ENCODE measurements at regions not wholly inside any gene's neighbourhood (a gene's known extent, or its start where the extent isn't known, plus 50 kb on each side); places are given as distances from the start of the nearest gene placed in this dataset.

DNA sequence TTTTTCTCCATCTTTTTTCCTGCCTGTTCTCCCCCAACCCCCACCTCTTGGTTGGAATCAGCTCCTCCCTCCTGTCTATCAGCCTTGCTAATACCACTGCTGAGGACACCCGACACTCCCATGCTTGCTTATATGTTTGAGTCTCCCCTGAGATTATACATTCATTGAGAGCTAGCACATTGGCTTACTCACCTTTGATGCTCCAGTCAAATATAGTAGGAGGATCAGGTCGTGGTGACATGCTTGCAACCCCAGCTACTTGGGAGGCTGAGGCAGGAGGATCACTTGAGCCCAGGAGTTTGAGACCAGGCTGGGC, 91.5 kb upstream of the CCBE1 start:
- Histone ChIP-seq H3K27ac (no peak overlapping the region), H3K36me3 (ENCODE audit: insufficient read depth) (no peaks in the 10 kb centered on the region), H3K4me1 (ENCODE audit: low read depth, poor library complexity, severe bottlenecking) (no peaks in the 10 kb centered on the region), H3K79me2 (ENCODE audit: insufficient read depth, low read depth) (no peaks in the 10 kb centered on the region), H3K27me3 (ENCODE audit: insufficient read depth, low read depth) (no peaks in the 10 kb centered on the region), H3K4me2 (no peak overlapping the region), H2AFZ (ENCODE audit: low read depth) (no peak overlapping the region), H4K20me1 (ENCODE audit: insufficient read depth) (no peaks in the 10 kb centered on the region), H3K9ac (no peak overlapping the region), H3K4me3 (IDR thresholded peaks at IDR 0.05; ENCODE audit: insufficient read depth, low read depth, low read length) (no peak overlapping the region)
- no peak for TF ChIP-seq CTCF (conservative IDR thresholded peaks at IDR 0.05; ENCODE audit: low read depth, low read length)

- Histone ChIP-seq H3K9ac (no peak overlapping the region), H3K4me3 (IDR thresholded peaks at IDR 0.05; ENCODE audit: insufficient read depth, low read depth, low read length) (no peak overlapping the region), H3K27me3 (ENCODE audit: insufficient read depth, low read depth) (no peaks in the 10 kb centered on the region), H3K79me2 (ENCODE audit: insufficient read depth, low read depth) (no peaks in the 10 kb centered on the region), H3K4me1 (ENCODE audit: low read depth, poor library complexity, severe bottlenecking) (no peaks in the 10 kb centered on the region), H2AFZ (ENCODE audit: low read depth) (no peak overlapping the region), H3K27ac (no peak overlapping the region), H3K4me2 (no peak overlapping the region), H3K36me3 (ENCODE audit: insufficient read depth) (no peaks in the 10 kb centered on the region), H4K20me1 (ENCODE audit: insufficient read depth) (no peaks in the 10 kb centered on the region)
- TF ChIP-seq CTCF (conservative IDR thresholded peaks at IDR 0.05; ENCODE audit: low read depth, low read length) = no peak
These were observed 91.0 kb upstream of the CCBE1 start for GRCh38 chr18:59787998-59788790.

GRCh38 chr18:59784694-59785093, 87.5 kb upstream of the CCBE1 start:
- no peak for TF ChIP-seq CTCF (conservative IDR thresholded peaks at IDR 0.05; ENCODE audit: low read depth, low read length)
- no peaks in the 10 kb centered on the region for H3K4me1 ChIP-seq (ENCODE audit: low read depth, poor library complexity, severe bottlenecking)
- H3K79me2 ChIP-seq (ENCODE audit: insufficient read depth, low read depth) = no peaks in the 10 kb centered on the region
- H3K4me2 ChIP-seq = no peak overlapping the region
- no peak overlapping the region for H3K4me3 ChIP-seq (IDR thresholded peaks at IDR 0.05; ENCODE audit: insufficient read depth, low read depth, low read length)
- H3K9ac ChIP-seq = no peak overlapping the region
- no peak overlapping the region for H2AFZ ChIP-seq (ENCODE audit: low read depth)
- H3K27ac ChIP-seq = no peak overlapping the region
- H3K27me3 ChIP-seq (ENCODE audit: insufficient read depth, low read depth) = no peaks in the 10 kb centered on the region
- no peaks in the 10 kb centered on the region for H3K36me3 ChIP-seq (ENCODE audit: insufficient read depth)
- H4K20me1 ChIP-seq (ENCODE audit: insufficient read depth) = no peaks in the 10 kb centered on the region

GRCh38 chr18:59783138-59783537, 85.9 kb upstream of the CCBE1 start:
- peak overlapping the region; percentile 5; the same call in 1 of the 2 replicates for H2AFZ ChIP-seq (ENCODE audit: low read depth)
- no peak overlapping the region for H3K9ac ChIP-seq
- H3K4me2 ChIP-seq = no peak overlapping the region
- H3K79me2 ChIP-seq (ENCODE audit: insufficient read depth, low read depth) = no peaks in the 10 kb centered on the region
- no peaks in the 10 kb centered on the region for H3K27me3 ChIP-seq (ENCODE audit: insufficient read depth, low read depth)
- TF ChIP-seq CTCF (conservative IDR thresholded peaks at IDR 0.05; ENCODE audit: low read depth, low read length) = peak; percentile 93
- H4K20me1 ChIP-seq (ENCODE audit: insufficient read depth) = no peaks in the 10 kb centered on the region
- no peaks in the 10 kb centered on the region for H3K36me3 ChIP-seq (ENCODE audit: insufficient read depth)
- no peaks in the 10 kb centered on the region for H3K4me1 ChIP-seq (ENCODE audit: low read depth, poor library complexity, severe bottlenecking)
- H3K27ac ChIP-seq = no peak overlapping the region
- no peak overlapping the region for H3K4me3 ChIP-seq (IDR thresholded peaks at IDR 0.05; ENCODE audit: insufficient read depth, low read depth, low read length)

All from KMS-11 (cell line).